ENCODE measurements at regions not wholly inside any gene's neighbourhood (a gene's known extent, or its start where the extent isn't known, plus 50 kb on each side); places are given as distances from the start of the nearest gene placed in this dataset.

- no peaks in the 10 kb centered on the region for H3K4me1 ChIP-seq (ENCODE audit: control insufficient read depth, insufficient read depth, low read length)
- no peaks in the 10 kb centered on the region for H3K9me3 ChIP-seq (ENCODE audit: control insufficient read depth, insufficient read depth, low read depth, low read length)
- CTCF ChIA-PET: no interaction called here
- no peak overlapping the region for H3K4me3 ChIP-seq (ENCODE audit: low read depth, low read length)
- no peaks in the 10 kb centered on the region for H3K36me3 ChIP-seq (ENCODE audit: control insufficient read depth in 2 of 2, insufficient read depth in 1 of 2, low read length in 2 of 2)
- TF ChIP-seq ZNF658 (tag by site-specific recombination; IDR thresholded peaks at IDR 0.05): no peak
- TF ChIP-seq TCF7L2 (IDR thresholded peaks at IDR 0.05; ENCODE audit: borderline replicate concordance, low read depth, low read length): no peak
- TF ChIP-seq ZNF670 (tag by site-specific recombination; IDR thresholded peaks at IDR 0.05; ENCODE audit: low read depth): no peak
- no peak for TF ChIP-seq ZNF580 (tag by site-specific recombination; IDR thresholded peaks at IDR 0.05)
- TF ChIP-seq SALL2 (tag by site-specific recombination; IDR thresholded peaks at IDR 0.05; ENCODE audit: borderline replicate concordance): no peak
- TF ChIP-seq OSR2 (tag by site-specific recombination; IDR thresholded peaks at IDR 0.05): no peak
- TF ChIP-seq TRIM28 (IDR thresholded peaks at IDR 0.05; ENCODE audit: borderline replicate concordance, low read length): no peak
- TF ChIP-seq ZNF211 (tag by site-specific recombination; IDR thresholded peaks at IDR 0.05; ENCODE audit: low read depth): no peak
- TF ChIP-seq CTCF (tag by site-specific recombination; IDR thresholded peaks at IDR 0.05): no peak
- TF ChIP-seq GFI1B (tag by site-specific recombination; IDR thresholded peaks at IDR 0.05): no peak
- no peak for TF ChIP-seq ZNF48 (tag by site-specific recombination; IDR thresholded peaks at IDR 0.05)
- no peak for TF ChIP-seq ZNF157 (tag by site-specific recombination; IDR thresholded peaks at IDR 0.05)
- TF ChIP-seq ZNF639 (tag by site-specific recombination; IDR thresholded peaks at IDR 0.05): no peak
- no peak for TF ChIP-seq HOXC10 (CRISPR knock-in tag; IDR thresholded peaks at IDR 0.05)
- no peak for TF ChIP-seq ZNF837 (tag by site-specific recombination; IDR thresholded peaks at IDR 0.05)
- no peak for TF ChIP-seq MYNN (tag by site-specific recombination; IDR thresholded peaks at IDR 0.05; ENCODE audit: borderline replicate concordance)
- POLR2A ChIA-PET: no interaction called here
- no peak overlapping the region for H3K27ac ChIP-seq (ENCODE audit: extremely low read depth, low read depth, low read length)
Measured at GRCh38 chr13:90201202-90201601, 1146.3 kb upstream of the MIR17HG start.

DNA sequence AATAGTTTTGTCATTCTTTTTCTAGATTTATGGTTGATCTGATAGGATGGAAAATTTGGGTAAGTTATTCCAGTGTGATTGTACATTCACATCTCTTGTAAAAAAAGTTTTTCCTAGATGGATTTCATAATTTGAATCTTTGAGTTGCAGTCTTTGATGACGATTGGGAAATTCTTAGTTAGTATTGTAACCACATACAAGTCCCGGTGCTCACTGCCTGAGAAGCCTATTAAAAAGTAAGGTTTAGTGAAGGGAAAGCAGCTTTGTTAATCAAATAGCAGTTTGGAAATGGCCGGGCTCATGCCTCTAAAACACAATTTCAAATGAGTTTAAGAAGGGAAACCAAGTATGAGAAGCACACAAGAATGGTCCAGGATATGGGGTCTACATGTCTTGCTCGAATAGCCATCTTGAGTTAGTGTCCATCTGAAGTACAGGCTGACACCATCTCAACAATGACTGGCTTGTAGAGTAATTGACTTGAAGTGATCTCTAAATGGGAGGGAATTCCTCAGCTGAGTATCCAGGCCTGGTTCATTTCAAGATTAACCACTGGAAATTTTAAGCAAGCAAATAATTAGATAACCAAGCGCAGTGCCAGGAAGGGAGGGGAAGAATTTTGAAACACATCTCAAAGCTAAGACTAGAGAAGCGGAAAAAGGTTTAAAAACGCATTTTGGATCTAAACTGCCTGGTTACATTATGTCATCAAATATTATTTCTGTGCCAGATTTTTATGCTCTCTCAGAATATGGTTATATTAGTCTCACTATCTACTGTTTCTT is 1145.6 kb upstream of the MIR17HG start:
- Histone ChIP-seq H3K4me1 (ENCODE audit: control insufficient read depth, insufficient read depth, low read length) (no peaks in the 10 kb centered on the region), H3K27ac (ENCODE audit: extremely low read depth, low read depth, low read length) (no peak overlapping the region), H3K9me3 (ENCODE audit: control insufficient read depth, insufficient read depth, low read depth, low read length) (no peaks in the 10 kb centered on the region), H3K4me3 (ENCODE audit: low read depth, low read length) (no peak overlapping the region), H3K36me3 (ENCODE audit: control insufficient read depth in 2 of 2, insufficient read depth in 1 of 2, low read length in 2 of 2) (no peaks in the 10 kb centered on the region)
- POLR2A ChIA-PET: no interaction called here
- TF ChIP-seq ZNF48 (tag by site-specific recombination; IDR thresholded peaks at IDR 0.05) (no peak), ZBTB21 (tag by site-specific recombination; IDR thresholded peaks at IDR 0.05) (no peak), ZNF248 (tag by site-specific recombination; IDR thresholded peaks at IDR 0.05) (no peak), GLI2 (tag by site-specific recombination; IDR thresholded peaks at IDR 0.05; ENCODE audit: borderline replicate concordance, low read depth) (no peak), ZNF529 (tag by site-specific recombination; IDR thresholded peaks at IDR 0.05; ENCODE audit: insufficient replicate concordance) (no peak), ZNF2 (tag by site-specific recombination; IDR thresholded peaks at IDR 0.05) (no peak)
- TF ChIP-seq, protein P1, sequence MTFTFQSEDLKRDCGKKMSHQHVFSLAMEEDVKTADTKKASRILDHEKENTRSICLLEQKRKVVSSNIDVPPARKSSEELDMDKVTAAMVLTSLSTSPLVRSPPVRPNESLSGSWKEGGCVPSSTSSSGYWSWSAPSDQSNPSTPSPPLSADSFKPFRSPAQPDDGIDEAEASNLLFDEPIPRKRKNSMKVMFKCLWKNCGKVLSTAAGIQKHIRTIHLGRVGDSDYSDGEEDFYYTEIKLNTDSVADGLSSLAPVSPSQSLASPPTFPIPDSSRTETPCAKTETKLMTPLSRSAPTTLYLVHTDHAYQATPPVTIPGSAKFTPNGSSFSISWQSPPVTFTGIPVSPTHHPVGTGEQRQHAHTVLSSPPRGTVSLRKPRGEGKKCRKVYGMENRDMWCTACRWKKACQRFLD (tag by site-specific recombination; IDR thresholded peaks at IDR 0.05): no peak
- CTCF ChIA-PET: no interaction called here

All from HEK293 (cell line).